Neural cell (in vitro differentiated cells): ENCODE measurements at regions not wholly inside any gene's neighbourhood (a gene's known extent, or its start where the extent isn't known, plus 50 kb on each side); places are given as distances from the start of the nearest gene placed in this dataset.

ENCODE experiments used
- H2AFZ ChIP-seq: fragments of 200-600, 300-800 bp; sonication (generic), shearing (Covaris generic); 2 replicates; pipeline ENCODE4 v1.6.0; 2014; ENCODE audit warnings: low read depth, mild to moderate bottlenecking, antibody characterized with exemption, low read length, moderate library complexity
- H3F3A ChIP-seq: fragments of 200-600 bp; shearing (Covaris generic); 2 replicates; pipeline ENCODE4 v1.6.1; 2016; ENCODE audit warnings: mild to moderate bottlenecking, moderate library complexity, mixed read lengths, antibody characterized with exemption, low read length; ENCODE audit not compliant: insufficient read depth, poor library complexity, severe bottlenecking
- H3K27ac ChIP-seq: fragments of 200-600, 300-800 bp; sonication (generic), shearing (Covaris generic); 2 replicates; pipeline ENCODE4 v1.5.1; 2014; ENCODE audit warnings: mild to moderate bottlenecking, low read length, moderate library complexity
- H3K27me3 ChIP-seq: fragments of 300-800, 200-600 bp; sonication (generic), shearing (Covaris generic); 2 replicates; pipeline ENCODE4 v1.6.0; 2014; ENCODE audit warnings: mild to moderate bottlenecking, low read depth, low read length, moderate library complexity; ENCODE audit not compliant: insufficient read depth
- H3K36me3 ChIP-seq: fragments of 300-800, 200-600 bp; sonication (generic), shearing (Covaris generic); 2 replicates; pipeline ENCODE4 v1.5.1; 2014; ENCODE audit warnings: mild to moderate bottlenecking, antibody characterized with exemption, low read length, moderate library complexity; ENCODE audit not compliant: insufficient read depth
- H3K4me2 ChIP-seq: fragments of 300-800, 200-600 bp; sonication (generic), shearing (Covaris generic); 2 replicates; pipeline ENCODE4 v1.6.0; 2014; ENCODE audit warnings: mild to moderate bottlenecking, low read length
- H3K4me3 ChIP-seq: fragments of 300-800, 200-600 bp; sonication (generic), shearing (Covaris generic); 2 replicates; pipeline ENCODE4 v1.5.1; 2014; ENCODE audit warnings: mild to moderate bottlenecking, low read length, moderate library complexity
- H3K79me2 ChIP-seq: fragments of 200-600 bp; shearing (Covaris generic); replicated peaks from 2 replicates; pipeline ENCODE4 v1.6.0; 2014; ENCODE audit warnings: mild to moderate bottlenecking, low read length, moderate library complexity; ENCODE audit not compliant: insufficient read depth
- H3K9ac ChIP-seq: fragments of 300-800, 200-600 bp; sonication (generic), shearing (Covaris generic); 2 replicates; pipeline ENCODE4 v1.6.1; 2016; ENCODE audit warnings: mild to moderate bottlenecking, low read length, mixed read lengths
- H3K9me2 ChIP-seq: fragments of 200-600 bp; shearing (Covaris generic); 2 replicates; pipeline ENCODE4 v1.6.1; 2016; ENCODE audit warnings: mild to moderate bottlenecking, low read length, mixed read lengths; ENCODE audit not compliant: insufficient read depth
- H3K9me3 ChIP-seq: fragments of 200-600, 300-800 bp; sonication (generic), shearing (Covaris generic); 2 replicates; pipeline ENCODE4 v1.6.1; 2016; ENCODE audit warnings: mild to moderate bottlenecking, mixed run types, low read length, moderate library complexity, mixed read lengths
- H4K20me1 ChIP-seq: fragments of 200-600 bp; shearing (Covaris generic); 2 replicates; pipeline ENCODE4 v1.6.1; 2016; ENCODE audit warnings: mild to moderate bottlenecking, mixed run types; ENCODE audit not compliant: insufficient read depth
- EP300 ChIP-seq: fragments of 450-650 bp; conservative IDR thresholded peaks from 2 replicates; pipeline ENCODE4 v1.6.1; 2014; ENCODE audit warnings: antibody characterized with exemption, mild to moderate bottlenecking, moderate library complexity; ENCODE audit not compliant: poor library complexity, severe bottlenecking
- EZH2 ChIP-seq: fragments of 200-600, 300-800 bp; shearing (Covaris generic), sonication (generic); IDR thresholded peaks from 2 replicates; pipeline ENCODE4 v1.6.1; 2014; ENCODE audit warnings: antibody characterized with exemption, low read length, borderline replicate concordance, mild to moderate bottlenecking; ENCODE audit not compliant: insufficient read depth, poor library complexity, severe bottlenecking
- MXI1 ChIP-seq: fragments of 450-650 bp; conservative IDR thresholded peaks from 2 replicates; pipeline ENCODE4 v1.6.1; 2014; ENCODE audit warnings: antibody characterized with exemption, mild to moderate bottlenecking; ENCODE audit not compliant: poor library complexity, severe bottlenecking
- POLR2AphosphoS5 ChIP-seq: IDR thresholded peaks from 2 replicates; pipeline ENCODE4 v1.6.1; 2012
- RAD21 ChIP-seq: fragments of 450-650 bp; conservative IDR thresholded peaks from 2 replicates; pipeline ENCODE4 v1.6.1; 2014; ENCODE audit warnings: antibody characterized with exemption, mild to moderate bottlenecking, moderate library complexity
- SMC3 ChIP-seq: fragments of 450-650 bp; conservative IDR thresholded peaks from 2 replicates; pipeline ENCODE4 v1.6.1; 2014; ENCODE audit warnings: antibody characterized with exemption, mild to moderate bottlenecking, moderate library complexity; ENCODE audit not compliant: poor library complexity
- TAF1 ChIP-seq: IDR thresholded peaks from 2 replicates; pipeline ENCODE4 v1.6.1; 2012; ENCODE audit warnings: low read depth
- TF ChIP-seq, protein P1 (sequence below): fragments of 450-650 bp; IDR thresholded peaks from 2 replicates; pipeline ENCODE4 v1.5.1; 2014; ENCODE audit warnings: antibody characterized with exemption, mild to moderate bottlenecking, moderate library complexity; ENCODE audit not compliant: poor library complexity, severe bottlenecking
- TF ChIP-seq, protein P2 (sequence below): IDR thresholded peaks from 2 replicates; pipeline ENCODE4 v1.6.1; 2012; ENCODE audit warnings: borderline replicate concordance

DNA sequence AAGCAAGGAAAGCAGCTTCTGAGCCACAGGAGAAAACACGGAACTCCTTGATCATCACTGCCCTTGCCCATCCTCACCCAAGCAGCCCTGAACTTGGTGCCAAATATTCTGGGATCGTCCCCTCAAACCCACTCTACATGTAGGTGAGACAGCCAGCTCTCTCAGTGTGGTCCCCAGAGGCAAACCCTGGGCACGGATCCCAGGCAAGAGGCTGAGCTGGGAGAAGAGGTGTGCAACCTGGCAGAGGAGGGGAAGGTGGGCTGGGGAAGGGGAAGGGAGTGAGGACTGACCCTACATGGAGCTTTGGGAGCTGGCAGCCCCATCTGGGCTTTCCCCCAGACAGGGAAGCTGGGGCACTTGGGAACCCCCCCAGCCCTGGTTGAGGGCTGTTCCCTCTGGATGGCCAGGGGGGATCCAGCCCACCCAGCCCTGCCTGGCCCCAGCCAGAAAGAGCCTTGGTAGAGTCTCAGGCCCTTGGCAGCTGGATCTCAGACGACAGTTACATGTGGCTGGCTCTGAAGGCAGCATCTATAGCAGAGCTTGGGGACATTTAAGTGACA lies 186.2 kb upstream of the CST7 start:
- no peaks in the 10 kb centered on the region for H3K27me3 ChIP-seq
- no peak overlapping the region for H3K4me2 ChIP-seq
- H2AFZ ChIP-seq: no peak overlapping the region
- H3K9me2 ChIP-seq: no peaks in the 10 kb centered on the region
- no peaks in the 10 kb centered on the region for H4K20me1 ChIP-seq
- no peak overlapping the region for H3K4me3 ChIP-seq
- H3K9ac ChIP-seq: no peak overlapping the region
- no peak overlapping the region for H3K27ac ChIP-seq
- H3K9me3 ChIP-seq: no peaks in the 10 kb centered on the region
- TF ChIP-seq, protein P1, sequence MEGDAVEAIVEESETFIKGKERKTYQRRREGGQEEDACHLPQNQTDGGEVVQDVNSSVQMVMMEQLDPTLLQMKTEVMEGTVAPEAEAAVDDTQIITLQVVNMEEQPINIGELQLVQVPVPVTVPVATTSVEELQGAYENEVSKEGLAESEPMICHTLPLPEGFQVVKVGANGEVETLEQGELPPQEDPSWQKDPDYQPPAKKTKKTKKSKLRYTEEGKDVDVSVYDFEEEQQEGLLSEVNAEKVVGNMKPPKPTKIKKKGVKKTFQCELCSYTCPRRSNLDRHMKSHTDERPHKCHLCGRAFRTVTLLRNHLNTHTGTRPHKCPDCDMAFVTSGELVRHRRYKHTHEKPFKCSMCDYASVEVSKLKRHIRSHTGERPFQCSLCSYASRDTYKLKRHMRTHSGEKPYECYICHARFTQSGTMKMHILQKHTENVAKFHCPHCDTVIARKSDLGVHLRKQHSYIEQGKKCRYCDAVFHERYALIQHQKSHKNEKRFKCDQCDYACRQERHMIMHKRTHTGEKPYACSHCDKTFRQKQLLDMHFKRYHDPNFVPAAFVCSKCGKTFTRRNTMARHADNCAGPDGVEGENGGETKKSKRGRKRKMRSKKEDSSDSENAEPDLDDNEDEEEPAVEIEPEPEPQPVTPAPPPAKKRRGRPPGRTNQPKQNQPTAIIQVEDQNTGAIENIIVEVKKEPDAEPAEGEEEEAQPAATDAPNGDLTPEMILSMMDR: no peak
- TF ChIP-seq POLR2AphosphoS5 (no peak), SMC3 (no peak), MXI1 (no peak), EZH2 (no peak), RAD21 (no peak), EP300 (no peak), TAF1 (no peak)
- TF ChIP-seq, protein P2, sequence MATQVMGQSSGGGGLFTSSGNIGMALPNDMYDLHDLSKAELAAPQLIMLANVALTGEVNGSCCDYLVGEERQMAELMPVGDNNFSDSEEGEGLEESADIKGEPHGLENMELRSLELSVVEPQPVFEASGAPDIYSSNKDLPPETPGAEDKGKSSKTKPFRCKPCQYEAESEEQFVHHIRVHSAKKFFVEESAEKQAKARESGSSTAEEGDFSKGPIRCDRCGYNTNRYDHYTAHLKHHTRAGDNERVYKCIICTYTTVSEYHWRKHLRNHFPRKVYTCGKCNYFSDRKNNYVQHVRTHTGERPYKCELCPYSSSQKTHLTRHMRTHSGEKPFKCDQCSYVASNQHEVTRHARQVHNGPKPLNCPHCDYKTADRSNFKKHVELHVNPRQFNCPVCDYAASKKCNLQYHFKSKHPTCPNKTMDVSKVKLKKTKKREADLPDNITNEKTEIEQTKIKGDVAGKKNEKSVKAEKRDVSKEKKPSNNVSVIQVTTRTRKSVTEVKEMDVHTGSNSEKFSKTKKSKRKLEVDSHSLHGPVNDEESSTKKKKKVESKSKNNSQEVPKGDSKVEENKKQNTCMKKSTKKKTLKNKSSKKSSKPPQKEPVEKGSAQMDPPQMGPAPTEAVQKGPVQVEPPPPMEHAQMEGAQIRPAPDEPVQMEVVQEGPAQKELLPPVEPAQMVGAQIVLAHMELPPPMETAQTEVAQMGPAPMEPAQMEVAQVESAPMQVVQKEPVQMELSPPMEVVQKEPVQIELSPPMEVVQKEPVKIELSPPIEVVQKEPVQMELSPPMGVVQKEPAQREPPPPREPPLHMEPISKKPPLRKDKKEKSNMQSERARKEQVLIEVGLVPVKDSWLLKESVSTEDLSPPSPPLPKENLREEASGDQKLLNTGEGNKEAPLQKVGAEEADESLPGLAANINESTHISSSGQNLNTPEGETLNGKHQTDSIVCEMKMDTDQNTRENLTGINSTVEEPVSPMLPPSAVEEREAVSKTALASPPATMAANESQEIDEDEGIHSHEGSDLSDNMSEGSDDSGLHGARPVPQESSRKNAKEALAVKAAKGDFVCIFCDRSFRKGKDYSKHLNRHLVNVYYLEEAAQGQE: no peak
- no peaks in the 10 kb centered on the region for H3K79me2 ChIP-seq
- no peaks in the 10 kb centered on the region for H3F3A ChIP-seq
- no peaks in the 10 kb centered on the region for H3K36me3 ChIP-seq

DNA sequence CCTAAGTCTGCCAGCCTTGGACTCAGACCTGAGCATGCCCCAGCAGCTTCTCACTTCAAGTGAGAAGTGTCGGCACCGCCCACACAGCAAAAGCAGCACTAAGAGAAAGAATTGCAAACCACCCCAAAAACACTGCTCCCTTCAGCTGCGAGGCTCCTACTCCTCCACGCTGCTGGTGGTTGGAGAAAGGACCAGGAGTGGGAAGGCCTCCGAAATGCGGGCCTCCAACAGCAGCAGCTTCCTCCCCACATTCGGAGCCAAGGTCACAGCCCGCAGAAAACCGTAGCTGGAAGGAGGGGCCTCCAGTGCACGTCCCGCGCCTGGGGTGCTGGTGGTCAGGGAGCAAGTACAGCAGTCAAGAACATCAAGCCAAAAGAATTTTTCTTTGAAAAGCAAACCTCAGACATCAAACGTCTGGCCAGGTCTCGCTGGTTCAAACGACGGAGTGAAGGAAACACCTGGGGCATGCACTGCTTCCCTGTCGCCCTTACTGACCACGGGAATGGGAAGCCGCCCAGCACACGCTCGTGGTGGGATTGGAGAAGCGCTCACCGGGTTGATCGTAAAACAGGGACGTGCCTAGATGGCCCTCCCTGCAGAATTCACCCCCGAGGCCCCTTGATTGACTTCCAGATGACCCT lies 185.6 kb upstream of the CST7 start:
- TF ChIP-seq SMC3 (no peak), EZH2 (no peak), TAF1 (no peak), POLR2AphosphoS5 (no peak)
- TF ChIP-seq, protein P1: no peak
- Histone ChIP-seq H3K27ac (no peak overlapping the region), H3K9me3 (no peaks in the 10 kb centered on the region)

More for the DNA sequence above, 185.6 kb upstream of the CST7 start:
- Histone ChIP-seq H4K20me1 (no peaks in the 10 kb centered on the region), H3K4me2 (no peak overlapping the region), H3F3A (no peaks in the 10 kb centered on the region), H3K36me3 (no peaks in the 10 kb centered on the region), H3K9ac (no peak overlapping the region), H3K9me2 (no peaks in the 10 kb centered on the region), H3K4me3 (no peak overlapping the region), H3K79me2 (no peaks in the 10 kb centered on the region), H3K27me3 (no peaks in the 10 kb centered on the region), H2AFZ (no peak overlapping the region)
